ENCODE measurements at regions not wholly inside any gene's neighbourhood (a gene's known extent, or its start where the extent isn't known, plus 50 kb on each side); places are given as distances from the start of the nearest gene placed in this dataset.
"Not testable (repeated sequence)": the region's sequence is repeated elsewhere in the genome, so short reads cannot be mapped to it uniquely, and the experiment has no call there.

GRCh38 chr4:124887739-124888138, 175.2 kb upstream of the ANKRD50 start:
- DNase-seq (ENCODE audit: low read depth): no peak

DNA sequence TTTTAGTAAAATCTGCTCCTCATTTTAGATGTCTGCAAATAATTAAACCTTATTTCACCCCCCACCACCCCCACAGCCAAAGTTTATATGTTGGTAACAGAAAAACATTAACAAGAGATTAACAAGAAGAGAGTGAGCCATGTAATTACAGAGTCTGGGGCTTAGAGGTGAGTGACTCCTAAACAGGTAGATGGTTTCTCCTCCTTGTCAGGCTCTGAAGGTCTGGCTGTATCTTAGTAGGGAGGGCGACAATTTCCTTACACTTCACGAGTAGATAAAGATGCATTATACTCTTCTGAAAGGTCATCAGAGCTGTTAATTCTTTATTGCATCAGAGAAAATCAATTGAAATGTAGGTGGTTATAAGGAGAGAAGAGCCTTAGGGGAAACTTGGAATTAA, 171.8 kb upstream of the ANKRD50 start:
- DNase-seq (ENCODE audit: low read depth): no peak

- no peak for DNase-seq (ENCODE audit: low read depth)
Observed at GRCh38 chr4:124883632-124884031, 171.1 kb upstream of the ANKRD50 start.

DNA sequence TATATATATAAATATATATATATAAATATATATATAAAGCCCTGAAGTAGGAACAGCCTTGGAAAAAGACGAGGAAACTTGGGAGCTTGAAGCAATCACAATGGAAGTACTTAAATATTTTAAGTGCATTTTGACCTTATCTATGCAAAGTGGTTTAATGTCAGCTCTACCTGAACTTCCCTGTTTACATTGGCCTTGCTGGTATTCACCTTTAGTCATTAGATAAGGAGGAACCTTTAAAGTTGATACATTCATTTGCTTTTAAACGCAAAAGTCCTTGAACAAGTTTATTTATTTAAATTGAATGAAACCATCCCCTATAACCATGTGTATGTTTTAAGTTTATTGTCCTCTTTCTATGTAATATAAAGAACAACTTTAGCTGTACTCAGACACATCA, 166.7 kb upstream of the ANKRD50 start:
- no peak for DNase-seq (ENCODE audit: low read depth)

DNA sequence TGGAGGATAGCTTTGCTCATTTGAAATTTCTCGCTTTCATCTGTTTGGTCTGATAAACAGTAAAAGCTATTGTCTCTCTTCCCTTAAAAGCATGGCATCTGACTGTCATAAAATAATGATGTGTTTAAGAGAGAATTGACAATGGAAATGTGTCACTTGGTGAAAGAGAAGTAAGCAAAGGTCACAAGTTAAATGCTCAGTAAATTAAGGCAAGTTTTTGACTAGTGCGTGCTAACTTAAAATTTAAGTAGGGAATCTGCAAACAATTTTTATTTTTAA, 161.6 kb upstream of the ANKRD50 start:
- DNase-seq (ENCODE audit: low read depth): no peak

GRCh38 chr4:124873361-124874171, 161.0 kb upstream of the ANKRD50 start:
- no peak for DNase-seq (ENCODE audit: low read depth)

GRCh38 chr4:124872659-124873058, 160.1 kb upstream of the ANKRD50 start:
- DNase-seq (ENCODE audit: low read depth): no peak

DNA sequence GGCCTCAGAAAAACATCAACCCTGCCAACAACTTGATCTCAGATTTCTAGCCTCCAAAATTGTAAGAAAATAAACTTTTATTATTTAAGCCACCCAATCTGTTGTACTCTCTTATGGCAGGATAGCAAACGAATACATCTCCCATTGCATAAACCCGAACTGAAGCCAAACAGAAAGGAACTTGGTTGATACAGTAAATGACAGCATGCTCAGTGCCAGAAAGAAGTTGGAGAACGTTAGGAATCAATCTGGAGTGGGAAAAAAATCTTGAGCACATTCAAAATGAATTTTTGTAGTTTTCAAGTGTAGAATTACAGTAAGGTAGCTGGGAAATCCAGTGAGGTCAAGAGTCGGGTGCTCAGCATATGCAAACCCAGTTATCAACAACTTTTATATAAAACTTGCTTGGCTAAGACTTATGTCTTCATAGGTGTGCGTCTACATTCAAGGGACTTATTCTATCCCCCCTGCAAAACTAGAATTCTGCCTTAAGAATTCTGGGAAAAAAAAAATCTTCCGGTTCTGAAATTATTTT, 157.5 kb upstream of the ANKRD50 start:
- DNase-seq (ENCODE audit: low read depth): no peak

- DNase-seq (ENCODE audit: low read depth): no peak
Observed at GRCh38 chr4:124868495-124868894, 156.0 kb upstream of the ANKRD50 start.

DNA sequence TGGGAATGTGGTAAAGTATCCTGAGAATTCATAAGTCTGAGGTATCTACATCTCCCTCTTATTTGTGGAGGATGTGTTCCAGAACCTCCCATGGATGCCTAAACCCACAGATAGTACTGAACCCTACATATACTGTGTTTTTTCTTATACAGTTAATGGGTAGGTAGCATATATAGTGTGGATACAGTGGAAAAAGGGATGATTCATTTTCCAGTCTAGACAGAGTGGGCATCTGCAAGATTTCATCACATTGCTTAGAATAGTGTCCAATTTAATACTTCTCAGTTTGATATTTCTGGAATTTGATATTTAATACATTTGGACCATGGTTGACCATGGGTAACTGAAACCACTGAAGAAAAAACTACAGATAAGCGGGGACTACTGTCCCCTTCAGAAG, 155.0 kb upstream of the ANKRD50 start:
- DNase-seq (ENCODE audit: low read depth): no peak

GRCh38 chr4:124866301-124866700, 153.8 kb upstream of the ANKRD50 start:
- DNase-seq (ENCODE audit: low read depth): no peak

DNA sequence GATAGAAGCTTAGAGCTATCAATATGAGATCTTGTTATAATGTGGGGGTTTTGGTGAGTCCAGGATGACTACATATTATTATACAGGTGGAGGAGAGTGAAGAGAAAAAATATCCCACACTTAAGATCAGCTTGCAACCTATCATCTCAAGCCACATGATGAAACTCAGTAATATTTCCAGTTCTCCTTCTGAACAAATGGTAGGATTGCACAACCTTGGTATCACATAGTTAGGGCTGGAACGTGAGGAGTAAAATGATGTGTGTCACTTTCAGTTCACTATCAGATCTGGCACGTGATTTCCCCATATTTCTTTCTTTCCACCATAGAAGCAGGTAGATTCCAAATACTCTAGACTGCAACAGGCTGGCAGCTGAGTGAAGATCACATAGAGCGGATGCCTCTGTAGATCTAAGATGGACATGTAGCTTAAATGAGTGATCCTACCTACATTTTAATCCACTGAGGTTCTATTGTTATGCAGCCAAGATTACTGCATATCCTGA, 150.6 kb upstream of the ANKRD50 start:
- no peak for DNase-seq (ENCODE audit: low read depth)

GRCh38 chr4:124862261-124862660, 149.7 kb upstream of the ANKRD50 start:
- no peak for DNase-seq (ENCODE audit: low read depth)

DNA sequence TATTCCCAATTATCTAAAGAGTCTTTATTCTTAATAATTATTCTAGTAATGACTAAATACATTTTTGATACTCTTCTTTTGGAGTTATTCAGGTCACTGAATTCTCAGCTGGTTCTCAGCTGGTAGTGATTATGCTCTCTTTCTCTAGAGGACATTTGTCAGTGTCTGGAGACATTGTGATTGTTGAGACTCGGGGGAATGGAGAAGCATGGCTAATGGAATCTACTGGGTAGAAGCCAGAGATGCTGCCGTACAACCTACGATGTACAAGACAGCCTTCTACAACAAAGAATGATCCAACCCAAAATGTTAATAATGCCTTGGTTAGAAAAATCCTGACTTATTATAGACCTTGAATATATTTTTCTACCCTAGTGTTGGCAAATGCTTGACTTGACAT, 149.2 kb upstream of the ANKRD50 start:
- DNase-seq (ENCODE audit: low read depth): no peak

DNA sequence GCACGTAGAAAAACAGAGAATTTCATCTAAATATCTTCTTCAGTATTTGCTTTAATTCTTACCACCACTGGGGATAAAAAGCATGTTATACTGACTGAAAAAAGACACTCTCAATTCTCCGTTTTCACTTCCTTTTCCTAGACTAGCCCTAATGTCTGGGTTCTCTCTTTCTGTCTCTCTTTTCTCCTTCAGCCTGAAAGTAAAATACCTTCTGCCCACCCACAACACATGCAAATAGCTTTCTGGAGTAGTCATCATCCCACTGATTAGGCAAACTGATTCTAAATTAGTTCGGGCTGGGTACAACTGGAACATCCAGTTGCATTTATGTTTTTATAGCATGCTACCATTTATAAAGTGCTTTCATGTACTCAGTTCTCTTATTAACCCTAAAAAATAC, 142.4 kb upstream of the ANKRD50 start:
- DNase-seq (ENCODE audit: low read depth): peak; percentile 7

DNA sequence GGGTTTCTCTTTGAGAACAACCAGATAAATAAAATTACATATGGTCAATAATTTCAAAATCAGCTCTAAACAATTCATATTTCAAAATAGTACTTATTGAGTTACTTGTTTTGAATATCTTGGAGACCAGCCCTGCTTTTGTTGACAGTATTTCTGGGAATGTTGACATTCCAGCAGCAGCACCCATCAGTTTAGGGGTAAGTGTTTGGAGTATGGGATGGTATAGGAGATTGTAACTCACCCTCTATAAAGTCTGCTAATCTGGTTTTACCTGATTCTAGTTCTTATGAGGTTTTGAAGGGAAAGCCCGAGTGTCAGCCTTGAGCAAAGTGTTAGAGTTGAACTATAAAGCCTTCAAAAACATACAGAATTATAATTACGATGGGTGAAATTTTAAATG, 139.2 kb upstream of the ANKRD50 start:
- no peak for DNase-seq (ENCODE audit: low read depth)

DNA sequence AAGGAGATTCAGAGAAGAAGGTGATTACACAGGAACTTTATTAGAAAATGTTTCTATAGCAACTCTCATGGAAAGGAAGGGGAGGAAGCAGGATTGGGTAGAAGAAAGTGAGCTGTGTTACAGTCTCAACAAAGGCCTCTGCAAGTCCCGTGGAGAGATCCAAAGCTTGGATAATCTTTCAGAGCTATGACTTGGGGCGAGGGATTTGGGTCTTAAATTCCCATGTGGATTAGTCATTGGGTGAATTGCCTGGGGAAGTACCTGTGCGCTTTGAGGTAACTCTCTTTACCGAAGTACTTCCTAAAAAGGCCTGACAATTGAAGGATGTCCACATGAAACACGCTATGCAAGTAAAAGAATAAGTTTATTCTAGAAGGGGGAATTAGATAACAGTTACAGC, 133.8 kb upstream of the ANKRD50 start:
- DNase-seq (ENCODE audit: low read depth): no peak

DNA sequence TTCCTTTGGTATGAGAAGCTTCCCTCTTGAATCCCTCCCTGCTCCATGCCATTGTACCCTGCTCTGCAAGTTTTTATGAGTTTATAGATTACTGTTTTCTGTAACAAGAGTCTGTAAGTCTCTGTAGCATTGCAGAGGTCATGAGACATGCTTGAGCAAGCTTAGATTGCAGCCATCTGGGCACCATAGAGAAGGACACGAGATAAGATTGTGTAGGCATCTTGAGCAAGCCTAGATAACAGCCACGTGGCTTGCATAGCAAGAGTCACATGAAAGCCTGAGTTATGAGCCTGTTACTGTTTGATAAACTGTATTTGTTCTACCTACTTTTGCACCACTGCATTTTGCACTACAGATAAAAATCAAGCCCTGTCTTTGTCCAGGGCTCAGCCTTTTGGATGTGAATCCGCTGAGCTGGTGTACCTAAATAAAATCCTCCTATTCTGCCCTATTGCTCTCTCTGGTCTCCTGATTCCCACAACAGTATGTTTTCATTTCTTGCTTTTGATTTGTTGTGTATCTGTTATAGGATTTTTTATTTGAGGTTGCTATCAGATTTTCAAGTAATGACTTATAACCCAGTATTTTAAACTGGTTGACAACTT, 127.4 kb upstream of the ANKRD50 start:
- no peak for DNase-seq (ENCODE audit: low read depth)

DNA sequence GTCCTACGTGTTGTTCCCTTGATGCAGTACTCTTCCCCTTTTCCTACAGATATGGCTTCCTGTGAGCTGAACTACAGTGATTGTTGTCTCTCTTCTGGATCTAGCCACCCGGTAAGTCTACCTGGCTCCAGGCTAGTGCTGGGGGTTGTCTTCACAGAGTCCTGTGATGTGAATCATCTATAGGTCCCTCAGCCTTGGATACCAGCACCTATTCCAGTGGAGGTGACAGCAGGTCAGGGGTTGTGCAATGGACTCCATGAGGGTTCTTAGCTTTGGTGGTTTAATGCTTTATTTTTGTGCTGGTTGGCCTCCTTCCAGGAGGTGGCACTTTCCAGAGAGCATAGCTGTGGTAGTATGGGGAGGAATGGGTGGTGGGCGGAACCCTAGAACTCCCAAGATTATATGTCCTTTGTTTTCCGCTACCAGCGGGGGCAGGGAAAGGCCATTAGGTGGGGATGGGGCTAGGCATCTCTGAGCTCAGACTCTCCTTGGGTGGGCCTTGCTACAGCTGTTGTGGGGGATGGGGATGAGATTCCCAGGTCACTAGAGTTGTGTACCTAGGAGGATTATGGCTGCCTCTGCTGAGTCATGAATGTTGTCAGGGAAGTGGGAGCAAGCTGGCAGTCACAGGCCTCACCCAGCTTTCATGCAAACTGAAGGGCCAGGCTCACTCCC, 121.4 kb upstream of the ANKRD50 start:
- no peak for DNase-seq (ENCODE audit: low read depth)

GRCh38 chr4:124828382-124828781, 115.8 kb upstream of the ANKRD50 start:
- no peak for DNase-seq (ENCODE audit: low read depth)

DNA sequence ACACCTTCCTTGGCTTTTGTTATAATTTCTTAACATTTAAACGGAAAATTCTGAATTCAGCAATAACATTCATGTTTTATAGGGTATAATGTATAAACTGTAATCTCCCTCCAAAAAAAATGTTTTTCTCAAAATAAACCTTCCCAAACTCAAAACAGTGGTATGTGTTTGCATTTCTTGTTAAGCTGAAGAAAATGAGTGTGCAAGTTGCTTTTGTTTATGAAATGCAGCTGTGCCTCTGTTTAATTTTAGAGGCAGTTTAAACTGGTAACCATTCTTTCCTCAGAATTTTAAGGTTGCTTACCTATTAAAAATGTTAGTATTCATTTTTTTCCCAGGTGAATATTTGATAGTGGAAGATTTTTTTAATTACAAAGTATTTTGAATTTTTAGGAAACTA, 105.0 kb upstream of the ANKRD50 start:
- no peak for DNase-seq (ENCODE audit: low read depth)

- not testable (repeated sequence) for DNase-seq (ENCODE audit: low read depth)
Observed at GRCh38 chr4:124812203-124812602, 99.7 kb upstream of the ANKRD50 start.

GRCh38 chr4:124810827-124811226, 98.3 kb upstream of the ANKRD50 start:
- no peak for DNase-seq (ENCODE audit: low read depth)

Data from GM04504 (cell line).